ENCODE measurements at regions not wholly inside any gene's neighbourhood (a gene's known extent, or its start where the extent isn't known, plus 50 kb on each side); places are given as distances from the start of the nearest gene placed in this dataset.
"Not testable (repeated sequence)": the region's sequence is repeated elsewhere in the genome, so short reads cannot be mapped to it uniquely, and the experiment has no call there.

DNA sequence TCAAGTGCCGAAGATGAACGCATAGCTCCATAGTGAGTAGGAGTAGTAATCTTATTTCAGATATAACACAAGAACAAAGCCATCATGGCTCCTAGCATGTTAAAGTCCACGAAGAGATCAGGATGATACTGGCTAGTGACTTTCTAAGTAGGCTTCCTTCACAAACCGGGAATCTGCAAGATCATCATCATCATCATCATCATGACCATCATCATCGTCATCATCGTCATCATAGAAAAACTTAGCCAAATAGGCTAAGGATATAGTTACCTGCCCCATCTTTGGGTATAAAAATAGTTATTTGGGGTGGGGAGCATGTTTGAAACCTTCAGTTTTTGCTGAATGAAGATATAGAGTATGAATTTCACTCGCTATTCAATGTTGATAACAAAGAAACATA is 57.9 kb downstream of the PYDC2 start:
- no peak for DNase-seq (ENCODE audit: low spot score)

- no peak for DNase-seq (ENCODE audit: low spot score)
These were observed 60.1 kb downstream of the PYDC2 start for GRCh38 chr3:191521055-191521454.

GRCh38 chr3:191523148-191523547 is 62.2 kb downstream of the PYDC2 start:
- DNase-seq (ENCODE audit: low spot score), result no peak

DNA sequence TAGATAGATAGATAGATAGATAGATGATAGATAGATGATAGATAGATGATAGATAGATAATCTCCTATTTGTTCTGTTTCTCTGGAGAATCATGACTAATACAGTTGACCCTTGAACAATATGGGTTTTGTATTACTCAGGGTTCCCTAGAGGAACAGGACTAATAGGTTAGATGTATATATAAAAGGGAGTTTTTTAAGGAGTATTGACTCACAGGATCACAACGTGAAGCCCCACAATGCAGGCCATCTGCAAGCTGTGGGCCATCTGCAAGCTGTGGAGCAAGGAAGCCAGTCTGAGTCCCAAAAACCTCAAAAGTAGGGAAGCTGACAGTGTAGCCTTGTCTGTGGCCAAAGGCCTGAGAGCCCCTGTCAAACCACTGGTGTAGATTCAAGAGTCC is 67.6 kb downstream of the PYDC2 start:
- no peak for DNase-seq (ENCODE audit: low spot score)

GRCh38 chr3:191529992-191530391 is 69.0 kb downstream of the PYDC2 start:
- no peak for DNase-seq (ENCODE audit: low spot score)

DNA sequence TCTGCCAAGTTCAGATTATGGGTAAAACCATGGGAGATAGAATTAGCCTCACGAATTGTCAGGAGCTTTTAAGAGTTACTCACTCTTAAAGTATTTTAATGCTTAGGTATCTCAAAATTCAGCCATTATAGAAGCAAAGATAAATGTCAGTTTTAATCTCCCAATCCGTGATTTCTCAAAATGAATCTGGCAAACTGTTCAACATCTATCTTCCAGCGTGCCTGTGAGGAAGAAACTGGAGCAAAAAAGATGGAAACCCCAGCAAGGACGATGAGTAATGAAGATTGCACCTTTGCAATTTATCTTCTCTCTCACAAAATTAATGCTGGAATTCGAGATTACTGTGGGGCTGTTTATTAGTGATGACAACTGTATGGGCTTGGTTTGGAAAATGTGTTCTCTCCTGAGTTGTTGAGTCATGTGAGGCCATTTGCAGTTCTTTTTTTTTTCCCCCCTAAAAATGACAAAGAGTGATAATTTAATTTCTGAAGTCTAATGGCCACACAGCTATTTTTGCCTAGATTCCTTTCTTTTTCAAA is 70.5 kb downstream of the PYDC2 start:
- DNase-seq (ENCODE audit: low spot score), result no peak

DNA sequence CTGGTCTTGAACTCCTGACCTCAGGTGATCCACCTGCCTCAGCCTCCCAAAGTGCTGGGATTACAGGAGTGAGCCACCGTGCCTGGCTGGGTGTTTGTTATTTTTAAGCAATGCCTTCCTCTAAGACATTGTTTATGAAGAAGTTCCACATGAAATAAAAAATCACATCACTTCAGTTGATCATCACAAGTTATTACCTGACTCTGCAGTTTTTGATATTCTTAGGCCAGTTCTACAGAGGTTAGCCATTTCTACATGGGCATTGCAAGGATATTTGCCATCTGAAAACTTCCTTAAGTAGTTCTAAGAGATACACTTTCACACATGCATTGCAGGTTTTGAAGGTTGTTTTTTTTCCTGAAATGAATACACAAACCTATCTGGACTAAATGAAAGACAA is 82.1 kb downstream of the PYDC2 start:
- no peak for DNase-seq (ENCODE audit: low spot score)

DNA sequence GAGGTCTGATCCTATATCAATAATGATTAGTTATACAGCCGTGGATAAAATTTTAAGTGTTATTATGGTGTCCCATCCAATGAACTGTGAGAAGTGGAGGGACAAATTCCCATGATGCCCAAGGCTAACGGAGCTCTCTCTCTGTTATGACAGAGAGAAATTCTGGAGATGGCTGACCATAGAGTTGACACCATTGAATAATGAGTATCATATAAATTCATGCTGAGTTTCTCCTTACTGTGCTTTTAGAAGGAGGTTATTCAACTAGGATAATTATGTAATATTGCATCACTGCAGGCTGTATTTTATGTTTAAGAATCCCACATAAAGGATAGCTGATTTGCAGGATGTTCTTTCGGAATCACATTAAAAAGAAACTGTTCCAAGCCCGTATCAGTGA is 82.9 kb downstream of the PYDC2 start:
- DNase-seq (ENCODE audit: low spot score), result no peak

GRCh38 chr3:191549357-191549756 is 88.4 kb downstream of the PYDC2 start:
- DNase-seq (ENCODE audit: low spot score), result no peak

DNA sequence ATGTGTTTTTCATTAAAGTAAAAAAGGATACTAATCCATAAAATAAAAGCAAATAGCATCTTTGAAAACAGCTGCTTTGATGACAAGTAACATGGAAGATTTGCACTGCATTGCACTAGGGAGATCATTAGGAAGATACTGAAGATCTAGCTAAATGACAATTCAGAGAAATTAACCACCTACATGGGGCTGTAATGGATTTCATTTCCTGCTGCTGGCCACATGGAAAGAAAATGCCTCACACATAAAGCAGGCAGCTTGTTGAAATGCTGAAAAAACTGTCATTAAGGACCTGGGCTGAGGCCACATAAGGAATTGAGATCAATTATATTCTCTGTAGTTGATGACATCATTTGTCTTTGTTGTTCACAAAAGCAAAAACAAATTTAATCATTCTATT is 94.1 kb downstream of the PYDC2 start:
- no peak for DNase-seq (ENCODE audit: low spot score)

DNA sequence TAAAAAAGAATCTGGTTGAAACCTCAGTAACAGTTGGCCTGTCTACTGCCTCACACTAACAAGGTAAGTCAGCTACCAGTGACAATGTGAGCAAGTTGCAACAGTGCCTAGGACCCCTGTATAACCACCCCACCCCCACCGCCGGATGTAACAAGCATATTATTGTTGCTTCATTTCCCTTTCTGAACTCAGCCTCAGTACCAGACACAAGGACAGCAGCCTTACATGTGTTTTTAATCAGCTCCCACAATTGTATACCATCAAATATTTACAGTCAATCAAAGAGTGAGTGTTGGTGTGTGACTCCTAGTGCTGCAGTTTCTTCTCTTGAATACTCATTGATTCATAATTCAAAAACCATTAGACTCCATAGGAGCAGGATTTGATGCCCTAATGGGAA is 96.4 kb downstream of the PYDC2 start:
- no peak for DNase-seq (ENCODE audit: low spot score)

DNA sequence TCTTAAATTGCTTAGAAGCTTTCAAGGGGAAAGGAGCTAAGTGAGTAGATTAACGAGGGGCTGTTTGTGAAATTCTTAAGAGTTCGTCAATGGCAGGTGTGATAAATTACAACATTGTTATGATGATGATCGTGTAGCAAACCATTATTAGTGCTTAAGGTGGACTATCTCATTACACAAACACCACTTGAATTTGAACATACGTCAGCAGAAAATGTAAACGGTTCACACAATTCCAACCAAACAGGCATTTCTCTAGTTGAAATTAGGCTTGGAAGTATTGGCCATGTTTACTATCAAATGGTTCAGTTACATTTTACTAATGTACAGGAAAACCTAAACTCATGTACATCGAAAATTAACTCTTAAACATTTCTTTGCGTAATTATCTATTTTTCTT is 102.8 kb downstream of the PYDC2 start:
- no peak for DNase-seq (ENCODE audit: low spot score)

GRCh38 chr3:191566469-191566868 is 105.5 kb downstream of the PYDC2 start:
- DNase-seq (ENCODE audit: low spot score), result no peak

DNA sequence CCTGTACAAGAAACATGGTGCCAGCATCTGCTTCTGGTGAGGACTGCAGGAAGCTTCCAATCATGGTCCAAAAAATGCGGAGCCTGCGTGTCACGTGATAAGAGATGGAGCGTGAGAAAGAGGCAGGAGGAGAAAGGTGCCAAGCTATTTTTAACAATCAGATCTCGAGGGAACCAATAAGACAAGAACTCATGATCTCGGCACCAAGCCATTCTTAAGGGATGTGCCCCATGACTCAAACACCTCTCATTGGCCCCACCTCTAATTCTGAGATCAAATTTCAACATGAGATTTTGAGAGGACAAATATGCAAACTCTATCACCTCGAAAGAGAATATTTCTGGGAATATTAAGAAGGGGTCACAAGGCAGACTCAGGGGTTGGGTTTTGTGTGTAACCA is 107.2 kb downstream of the PYDC2 start:
- no peak for DNase-seq (ENCODE audit: low spot score)

- no peak for DNase-seq (ENCODE audit: low spot score)
These were observed 131.1 kb downstream of the PYDC2 start for GRCh38 chr3:191592105-191592504.

- DNase-seq (ENCODE audit: low spot score), result no peak
These were observed 132.5 kb downstream of the PYDC2 start for GRCh38 chr3:191593486-191593885.

DNA sequence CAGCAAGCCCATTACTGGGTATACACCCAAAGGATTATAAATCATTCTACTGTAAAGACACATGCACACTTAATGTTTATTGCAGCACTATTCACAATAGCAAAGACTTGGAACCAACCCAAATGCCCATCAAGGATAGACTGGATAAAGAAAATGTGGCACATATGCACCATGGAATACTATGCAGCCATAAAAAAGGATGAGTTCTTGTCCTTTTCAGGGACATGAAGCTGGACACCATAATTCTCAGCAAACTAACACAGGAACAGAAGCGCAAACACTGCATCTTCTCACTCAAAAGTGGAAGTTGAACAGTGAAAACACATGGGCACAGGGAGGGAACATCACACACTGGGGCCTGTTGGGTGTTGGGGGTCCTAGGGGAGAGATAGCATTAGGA is 154.5 kb downstream of the PYDC2 start:
- DNase-seq (ENCODE audit: low spot score), result not testable (repeated sequence)

- DNase-seq (ENCODE audit: low spot score), result no peak
These were observed 163.3 kb downstream of the PYDC2 start for GRCh38 chr3:191624299-191624698.

DNA sequence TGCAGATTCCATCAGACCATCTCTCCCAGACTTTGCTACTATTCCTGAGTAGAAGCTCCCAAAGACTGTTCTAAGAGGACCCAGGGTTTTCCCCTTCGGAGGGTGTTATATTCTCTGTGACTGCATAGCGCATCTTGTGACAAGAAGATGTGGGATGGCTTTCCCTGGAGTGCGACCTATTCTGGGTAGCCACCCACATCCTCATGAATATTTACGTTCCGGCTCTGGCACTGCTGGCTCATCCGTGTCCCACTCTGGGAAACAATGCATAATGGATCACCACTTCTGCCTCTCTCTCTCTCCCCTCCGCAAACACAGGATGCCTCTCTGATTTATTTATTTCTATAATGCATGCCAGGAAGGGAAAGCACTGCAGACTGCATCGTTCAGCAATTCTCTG is 166.1 kb downstream of the PYDC2 start:
- DNase-seq (ENCODE audit: low spot score), result no peak

DNA sequence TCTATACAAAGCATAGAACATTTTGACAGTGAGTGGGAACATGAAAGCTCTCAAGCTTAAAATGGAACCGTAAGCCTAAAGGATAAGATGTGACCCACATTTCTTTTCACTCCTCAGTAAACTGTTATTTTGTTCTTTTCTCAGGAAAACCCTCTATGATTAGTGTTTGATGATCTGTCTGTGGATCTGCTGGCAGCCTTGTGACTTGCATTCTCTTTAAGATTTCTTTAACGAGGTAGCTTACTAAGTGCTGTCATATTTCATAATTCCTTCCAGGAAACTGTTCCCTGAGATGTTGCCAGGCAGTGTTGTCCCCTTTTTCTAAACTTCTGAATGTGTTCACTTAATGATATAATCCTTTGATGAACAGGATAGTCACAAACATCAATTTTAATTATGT is 167.6 kb downstream of the PYDC2 start:
- DNase-seq (ENCODE audit: low spot score), result no peak

DNA sequence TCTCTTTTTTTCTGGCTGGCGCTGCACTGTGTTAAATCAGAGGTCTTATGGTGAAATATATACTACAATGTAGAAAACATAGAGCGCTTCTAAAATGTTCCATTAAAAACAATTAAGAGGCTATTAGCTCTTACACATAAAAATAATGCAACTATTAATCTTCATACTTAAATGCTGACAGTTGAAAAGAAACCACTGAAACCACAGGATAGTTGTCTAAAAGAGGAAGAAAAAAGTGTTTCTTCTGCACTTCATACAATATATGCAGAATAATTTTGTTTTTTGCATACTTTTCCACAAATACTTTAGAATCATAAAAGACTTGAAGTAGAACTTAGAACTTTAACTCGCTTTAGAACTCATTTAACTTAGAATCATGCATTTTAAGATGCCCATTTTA is 170.5 kb downstream of the PYDC2 start:
- no peak for DNase-seq (ENCODE audit: low spot score)

DNA sequence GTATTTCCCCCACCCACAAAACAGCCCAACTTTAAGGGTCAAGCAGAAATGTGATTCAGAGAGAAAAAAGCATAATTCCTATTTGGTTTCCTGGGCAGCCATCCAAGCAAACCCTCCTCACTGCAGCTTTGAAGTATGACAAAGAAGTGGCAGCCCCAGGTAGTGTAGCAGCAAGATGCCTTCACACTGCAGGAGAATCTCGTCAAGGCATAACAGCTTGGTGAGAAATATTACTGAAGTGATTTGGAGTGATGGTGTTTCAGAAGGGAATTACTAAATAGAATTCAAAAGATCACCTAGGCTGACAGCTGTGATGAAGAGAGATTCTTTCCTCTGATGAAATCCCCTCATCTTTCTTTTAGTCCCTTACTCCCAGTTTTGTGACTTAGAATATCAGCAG is 173.9 kb downstream of the PYDC2 start:
- no peak for DNase-seq (ENCODE audit: low spot score)

- DNase-seq (ENCODE audit: low spot score), result no peak
These were observed 176.6 kb downstream of the PYDC2 start for GRCh38 chr3:191637611-191638010.

DNA sequence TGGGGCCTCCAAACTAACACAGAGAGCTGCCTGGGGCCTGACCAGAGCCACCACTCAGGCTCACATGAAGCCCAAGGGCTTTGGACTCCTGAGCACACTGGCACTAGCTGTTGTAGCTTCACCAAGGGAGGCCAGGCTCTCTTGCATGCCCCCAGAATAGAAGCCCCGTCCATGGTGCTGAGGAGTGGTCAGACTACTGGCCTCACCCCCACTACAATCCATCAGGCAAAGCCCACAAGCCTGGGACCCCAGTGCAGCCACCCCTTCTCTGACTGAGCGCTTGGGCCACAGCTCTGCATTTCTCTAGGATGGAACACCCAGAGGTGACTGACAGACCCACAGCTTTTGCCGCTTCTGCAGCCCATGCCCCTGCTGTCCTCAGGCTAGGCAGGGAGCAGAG is 180.8 kb downstream of the PYDC2 start:
- no peak for DNase-seq (ENCODE audit: low spot score)

DNA sequence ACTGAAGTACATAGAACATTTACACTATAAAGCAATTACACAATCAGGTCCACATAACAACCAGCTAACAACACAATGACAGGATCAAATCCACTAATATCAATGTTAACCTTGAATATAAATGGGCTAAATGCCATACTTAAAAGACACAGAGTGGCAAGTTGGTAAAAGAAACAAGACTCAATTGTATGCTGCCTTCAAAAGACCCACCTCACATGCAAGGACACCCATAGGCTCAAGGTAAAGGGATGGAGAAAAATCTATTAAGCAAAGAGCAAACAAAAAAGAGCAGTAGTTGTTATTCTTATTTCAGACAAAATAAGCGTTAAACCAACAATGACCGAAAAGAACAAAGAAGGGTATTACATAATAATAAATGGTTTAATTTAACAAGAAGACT is 183.3 kb downstream of the PYDC2 start:
- DNase-seq (ENCODE audit: low spot score), result no peak

All from HuH-7 (cell line).